ENCODE measurements at regions not wholly inside any gene's neighbourhood (a gene's known extent, or its start where the extent isn't known, plus 50 kb on each side); places are given as distances from the start of the nearest gene placed in this dataset.

DNA sequence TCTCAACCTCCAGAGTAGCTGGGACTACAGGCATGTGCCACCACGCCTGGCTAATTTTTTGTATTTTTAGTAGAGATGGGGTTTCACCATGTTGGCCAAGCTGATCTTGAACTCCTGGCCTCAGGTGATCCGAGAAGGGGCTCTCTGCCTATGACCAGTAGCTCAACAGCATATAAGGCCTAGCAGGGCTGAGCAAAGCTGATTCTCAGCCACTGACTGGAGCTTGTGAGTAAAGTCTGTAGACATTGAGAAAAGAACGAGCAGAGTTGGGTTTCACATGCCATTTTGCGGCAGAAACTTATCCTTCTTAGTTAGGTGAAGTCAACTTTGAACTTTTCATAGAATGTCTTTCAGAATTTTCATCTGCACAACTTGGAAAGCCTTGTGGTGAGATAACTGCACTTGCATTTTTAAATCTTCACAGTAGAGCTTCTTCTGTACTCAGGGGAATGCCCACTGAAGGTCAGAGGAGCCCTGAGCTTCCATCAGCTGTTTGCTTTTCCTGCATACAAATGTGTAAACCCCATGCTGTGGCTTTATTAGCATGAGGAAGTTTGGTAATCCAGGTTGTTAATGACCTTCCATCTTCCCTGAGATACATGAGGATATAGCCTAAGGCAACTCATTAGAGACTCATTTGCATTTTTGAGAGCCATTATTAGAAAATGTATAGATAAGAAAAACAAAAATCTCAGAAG lies 602.4 kb downstream of the METTL4 start:
- DNase-seq = no peak

DNA sequence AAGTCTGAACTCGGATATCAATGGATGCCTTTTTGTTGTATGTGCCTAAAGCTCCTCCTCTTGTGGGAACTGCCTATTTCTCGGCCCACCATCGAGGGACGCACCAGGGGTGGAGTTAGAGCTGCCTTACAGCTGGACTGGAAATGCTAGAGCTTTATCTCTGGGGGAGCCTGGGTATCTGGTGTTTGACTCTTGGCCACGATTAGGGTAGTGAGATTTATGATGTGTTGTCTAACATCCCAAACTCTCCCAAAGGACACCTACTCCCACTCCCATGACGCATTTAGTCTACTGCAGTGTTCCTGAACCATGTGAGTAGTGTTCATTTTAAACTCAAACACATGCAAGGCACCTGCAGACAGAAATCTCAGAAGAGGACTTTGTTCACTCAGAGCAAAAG lies 594.8 kb downstream of the METTL4 start:
- no peak for DNase-seq

DNA sequence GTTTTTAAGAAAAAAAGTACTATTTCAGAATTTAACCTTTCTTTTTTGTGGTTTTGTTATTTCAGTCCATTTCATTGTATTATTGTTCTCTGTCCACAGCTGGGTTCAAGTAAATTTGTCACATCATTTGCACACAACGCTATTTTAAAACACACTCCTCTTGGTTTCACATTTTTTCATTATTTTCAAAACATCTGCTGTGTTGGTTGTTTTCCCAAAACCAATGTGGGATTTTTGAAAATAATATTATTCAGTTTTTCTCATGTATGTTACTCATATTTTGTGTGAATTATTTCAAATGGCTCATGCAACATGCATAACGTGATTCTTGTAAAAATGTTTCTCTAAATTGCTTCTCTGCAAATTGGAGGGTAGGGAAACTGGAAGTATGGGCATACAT lies 589.2 kb downstream of the METTL4 start:
- no peak for DNase-seq

DNA sequence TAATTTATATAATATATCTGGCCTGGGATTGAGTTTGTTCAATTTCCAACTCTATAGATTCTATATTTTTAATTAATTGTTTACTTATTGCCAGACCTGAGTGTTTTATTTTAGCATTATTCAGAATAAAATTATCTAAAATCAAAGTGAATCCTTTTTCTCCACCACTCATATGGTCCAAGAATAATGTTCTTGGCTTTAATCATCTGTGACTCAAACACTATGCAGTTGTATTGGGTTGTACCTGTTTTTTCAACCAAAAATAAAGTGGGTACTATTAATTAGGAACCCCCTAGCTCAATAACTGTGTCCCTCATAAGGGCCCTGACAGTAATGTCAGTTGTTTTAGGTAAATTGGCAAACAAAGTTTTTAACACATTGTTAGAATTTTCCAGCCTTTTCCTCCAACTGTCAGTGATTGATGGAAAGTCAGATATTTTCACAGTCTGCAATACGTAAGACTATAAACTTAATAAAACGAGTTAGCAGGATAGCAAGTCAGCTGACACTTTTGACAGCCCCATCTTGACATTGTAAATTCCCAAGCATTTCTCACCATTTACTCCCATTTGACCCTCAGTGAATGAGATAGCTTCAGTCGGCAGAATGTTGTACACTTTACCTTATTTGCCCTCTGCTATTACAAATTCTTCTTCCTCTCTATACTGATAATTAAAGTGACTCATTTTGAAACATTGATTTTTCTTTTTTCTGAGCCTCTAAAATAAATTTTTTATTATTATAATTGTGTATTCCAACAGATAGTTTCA lies 587.4 kb downstream of the METTL4 start:
- DNase-seq = no peak

DNA sequence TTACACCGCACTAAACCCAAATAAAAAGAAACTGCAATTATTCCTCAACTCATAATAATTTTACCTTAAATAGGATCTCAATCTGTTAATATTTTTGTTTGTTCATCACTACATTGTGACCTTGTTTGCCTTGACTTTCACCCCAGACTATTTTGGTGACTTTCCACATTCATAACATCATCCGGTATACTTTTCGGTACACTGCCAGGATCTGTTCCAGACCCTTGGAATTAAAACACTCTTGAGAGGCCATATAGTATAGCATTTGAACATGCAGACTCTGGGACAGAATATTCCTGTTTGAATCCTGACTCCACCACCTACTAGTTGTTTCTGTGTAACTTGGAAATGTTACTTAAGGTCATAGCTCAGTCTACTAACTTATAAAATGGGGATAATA lies 577.4 kb downstream of the METTL4 start:
- DNase-seq = no peak

DNA sequence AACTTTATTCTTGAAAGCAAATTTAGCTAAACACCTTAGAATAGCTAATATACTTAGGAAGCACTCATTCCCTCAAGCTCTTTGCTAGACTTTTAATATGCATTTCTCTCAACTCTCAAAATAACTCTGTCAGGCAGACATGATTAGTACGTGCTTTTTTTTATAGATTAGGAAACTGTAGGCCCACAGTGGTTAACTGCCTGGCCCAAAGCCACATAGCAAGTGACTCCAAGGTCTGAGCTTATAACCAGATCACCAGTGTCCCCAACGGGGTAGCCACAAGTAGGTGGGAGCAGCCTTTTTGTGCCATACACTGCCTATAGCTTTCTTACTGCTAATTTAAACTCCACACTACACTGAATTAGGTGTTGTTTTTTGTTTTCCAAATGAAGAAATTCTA lies 576.8 kb downstream of the METTL4 start:
- no peak for DNase-seq

DNA sequence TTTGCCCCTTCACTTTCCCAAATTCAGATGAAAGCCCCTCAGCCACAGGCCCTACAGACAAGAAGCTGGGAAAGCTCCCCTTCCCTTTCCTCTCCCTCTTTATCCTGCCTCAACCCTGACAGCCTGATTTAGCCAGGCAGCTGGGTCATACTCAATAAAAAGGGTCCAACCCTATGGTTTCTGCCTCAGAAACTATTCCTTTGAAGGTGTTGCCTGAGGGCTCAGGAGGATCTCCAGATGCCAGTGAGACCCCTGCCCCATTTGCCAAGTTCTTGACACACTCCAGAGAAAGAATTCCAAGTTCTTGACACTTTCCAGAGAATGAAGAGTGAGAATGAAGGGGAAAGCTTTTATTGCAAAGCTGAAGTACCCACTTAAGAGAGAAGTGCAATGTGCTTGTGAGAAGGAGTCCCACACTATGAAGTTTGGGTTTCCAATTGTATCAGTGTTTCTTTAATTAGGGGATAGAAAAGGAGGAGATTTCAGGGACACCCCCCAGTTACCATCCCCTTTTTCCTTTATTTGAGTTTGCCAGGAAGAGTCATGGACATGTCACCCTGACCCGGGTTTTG lies 576.2 kb downstream of the METTL4 start:
- DNase-seq = no peak

DNA sequence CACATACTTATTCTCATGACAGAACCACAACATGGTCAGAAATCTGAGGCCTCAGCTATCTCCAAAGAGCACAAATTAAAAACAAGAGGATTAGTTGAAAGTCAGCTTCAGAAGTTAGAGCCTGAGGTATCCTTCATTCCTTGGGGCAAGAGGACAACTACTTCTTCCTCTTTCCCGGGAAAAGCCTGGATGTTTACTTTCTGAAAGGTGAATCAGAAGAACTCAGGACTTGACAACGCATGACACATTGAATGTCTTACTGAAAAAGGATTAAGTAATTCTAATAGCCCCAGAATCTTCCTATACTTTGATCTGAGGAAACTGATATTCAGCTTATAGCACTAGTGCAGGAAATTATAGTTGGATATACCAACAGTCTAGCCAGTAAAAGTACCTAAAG lies 573.2 kb downstream of the METTL4 start:
- no peak for DNase-seq

DNA sequence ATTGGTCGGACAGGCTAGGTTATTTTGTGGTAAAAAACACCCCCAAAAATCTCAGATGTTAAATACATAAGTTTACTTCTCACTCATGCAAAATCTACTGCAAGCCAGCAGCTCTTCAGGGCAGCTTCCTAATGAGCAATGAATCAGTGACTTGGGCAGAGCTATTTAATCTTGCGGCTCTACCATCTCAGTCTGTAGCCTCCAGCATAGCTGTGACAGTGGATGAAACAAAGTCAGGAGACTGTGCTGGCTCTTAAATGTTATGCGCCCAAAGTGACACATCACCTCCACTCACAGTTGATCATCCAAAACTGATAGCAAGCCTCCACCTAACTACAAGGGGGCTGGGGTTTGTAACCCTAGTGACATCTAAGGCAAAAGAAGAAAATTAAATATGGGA lies 571.9 kb downstream of the METTL4 start:
- DNase-seq = no peak

DNA sequence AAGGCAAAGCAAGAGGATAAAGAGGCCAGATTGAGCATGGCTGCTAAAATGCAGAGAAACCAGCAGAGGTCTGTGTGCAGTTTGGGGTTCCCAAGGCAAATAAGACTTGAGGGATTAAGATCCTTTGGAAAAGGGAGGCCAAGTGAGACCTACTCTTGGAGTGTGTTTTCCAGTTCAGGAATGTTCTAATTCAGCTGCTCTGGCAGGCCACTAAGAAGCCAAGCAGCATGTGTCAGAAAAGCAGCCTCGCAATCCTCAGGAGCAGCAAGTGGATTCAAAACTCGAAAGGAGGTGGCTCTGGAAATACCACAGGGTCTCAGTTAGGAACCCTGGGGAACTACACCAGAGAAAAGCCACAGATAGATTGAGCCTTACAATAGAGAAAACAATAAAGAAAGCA lies 569.2 kb downstream of the METTL4 start:
- no peak for DNase-seq

DNA sequence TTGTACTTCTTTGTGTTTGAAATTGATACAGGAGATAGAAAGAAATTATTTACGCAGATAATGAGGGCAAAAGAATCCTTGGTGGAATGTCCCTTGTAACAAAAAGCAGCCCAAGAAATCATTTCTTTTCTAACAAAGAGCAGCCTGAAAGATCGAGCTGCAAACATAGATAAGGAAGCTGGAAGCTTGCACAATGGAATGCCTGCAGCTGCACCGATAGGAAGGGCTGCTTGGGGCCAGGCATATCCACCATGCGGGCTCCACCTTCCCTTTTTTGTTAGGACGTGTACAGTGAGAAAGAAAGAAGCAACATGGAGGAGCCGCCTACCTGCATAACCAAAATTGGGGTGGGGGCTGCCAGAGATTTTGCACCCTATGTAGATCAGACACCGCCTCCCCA lies 568.7 kb downstream of the METTL4 start:
- no peak for DNase-seq

DNA sequence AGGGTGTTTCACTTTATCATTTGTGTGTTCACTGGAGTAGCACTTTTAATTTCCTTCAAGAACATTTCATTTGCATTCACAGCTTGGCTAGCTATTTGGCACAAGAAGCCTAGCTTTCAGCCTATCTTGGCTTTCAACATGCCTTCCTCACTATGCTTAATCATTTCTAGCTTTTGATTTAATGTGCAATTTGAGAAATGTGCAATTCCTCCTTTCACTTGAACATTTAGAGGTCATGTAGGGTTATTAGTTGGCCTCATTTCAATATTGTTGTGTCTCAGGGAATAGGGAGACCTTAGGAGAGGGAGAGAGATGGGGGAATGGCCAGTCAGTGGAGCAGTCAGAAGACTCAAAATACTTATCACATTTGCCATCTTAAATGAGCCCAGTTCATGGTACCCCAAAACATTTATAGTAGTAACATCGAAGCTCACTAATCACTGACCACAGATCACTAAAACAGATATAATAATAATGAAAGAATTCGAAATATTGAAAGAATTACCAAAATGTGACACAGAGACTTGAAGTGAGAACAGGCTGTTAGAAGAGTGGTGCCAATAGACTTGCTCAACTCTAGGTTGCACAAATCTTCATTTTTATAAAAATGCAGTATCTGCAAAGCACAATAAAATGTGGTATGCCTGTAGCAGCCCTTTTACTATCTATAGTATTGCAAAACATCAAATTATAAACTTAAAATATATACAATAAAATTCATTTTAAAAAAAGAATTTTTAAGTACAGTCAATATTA lies 561.2 kb downstream of the METTL4 start:
- no peak for DNase-seq

DNA sequence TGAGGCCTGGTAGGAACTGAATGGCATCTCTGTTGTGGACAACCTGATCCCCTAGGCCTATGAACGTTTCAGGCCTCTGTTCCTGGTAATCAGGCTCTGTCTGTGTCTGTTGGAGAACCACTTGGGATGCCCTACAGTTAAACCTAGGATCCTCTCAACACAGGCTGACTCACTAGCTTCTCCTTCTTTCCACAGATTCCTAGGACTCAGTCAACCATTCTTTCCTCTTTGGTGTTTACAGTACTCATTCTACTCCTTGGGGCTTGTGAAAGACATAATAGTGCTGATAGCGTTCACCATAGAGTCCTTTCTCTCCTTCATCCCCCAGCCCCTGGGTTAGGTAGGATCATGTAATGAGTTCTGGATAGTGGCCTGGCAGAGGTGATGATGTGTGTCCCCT lies 544.3 kb downstream of the METTL4 start:
- no peak for DNase-seq

DNA sequence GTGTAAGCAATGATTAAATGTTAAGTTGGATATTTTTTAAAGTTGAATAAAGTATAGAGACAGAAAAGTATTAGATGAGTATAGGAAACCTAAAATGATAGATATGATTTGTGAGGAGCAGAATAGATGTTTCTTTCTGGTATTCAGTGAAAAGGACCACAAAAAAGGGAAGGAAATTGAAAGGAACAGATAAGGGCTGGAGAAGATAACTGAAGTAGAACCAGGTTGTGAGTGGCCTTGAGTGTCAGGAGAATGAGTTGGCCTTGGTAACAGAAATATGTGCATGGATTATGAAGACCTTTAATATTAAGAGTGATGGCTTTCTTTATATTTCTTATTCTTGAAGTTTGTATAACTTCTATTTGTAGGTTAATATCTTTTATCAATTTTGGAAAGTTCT lies 543.5 kb downstream of the METTL4 start:
- DNase-seq = no peak

DNA sequence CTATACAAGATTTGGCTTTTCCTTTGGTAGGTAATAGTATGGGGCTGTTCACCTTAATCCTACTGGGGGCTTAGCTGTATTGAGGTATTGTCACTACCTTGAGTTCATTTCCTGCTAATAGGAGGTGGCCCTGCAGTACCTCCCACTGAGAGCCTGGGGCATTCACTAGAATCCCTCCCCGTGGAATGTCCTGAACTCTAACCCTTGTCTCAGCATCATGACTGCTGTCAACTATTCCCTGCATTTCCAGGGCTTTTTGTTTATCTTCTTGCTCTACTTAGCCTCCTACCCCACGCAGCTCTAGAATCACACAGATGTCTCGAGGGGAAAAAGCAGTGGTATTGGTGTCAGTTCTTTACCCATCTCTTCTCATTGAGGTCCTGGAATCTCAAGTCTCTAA lies 542.3 kb downstream of the METTL4 start:
- DNase-seq = no peak

DNA sequence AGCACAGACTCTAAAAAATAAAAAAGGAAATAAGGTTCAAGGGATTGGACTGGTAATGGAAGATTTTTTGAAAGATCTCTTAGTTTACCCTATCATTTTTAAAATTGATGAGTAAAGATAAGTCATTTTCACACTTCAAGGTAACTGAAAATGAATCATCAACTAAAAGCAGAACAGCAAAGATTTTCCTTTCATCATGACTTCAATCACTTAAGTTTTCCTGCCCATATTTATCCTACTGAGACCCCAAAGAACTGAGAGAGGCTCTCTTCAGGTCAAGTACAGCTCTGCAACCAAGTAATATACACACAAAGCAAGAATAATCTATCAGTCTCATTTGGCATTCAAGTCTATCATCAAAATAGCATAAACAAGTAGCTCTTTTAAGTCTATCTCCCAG lies 540.7 kb downstream of the METTL4 start:
- no peak for DNase-seq

DNA sequence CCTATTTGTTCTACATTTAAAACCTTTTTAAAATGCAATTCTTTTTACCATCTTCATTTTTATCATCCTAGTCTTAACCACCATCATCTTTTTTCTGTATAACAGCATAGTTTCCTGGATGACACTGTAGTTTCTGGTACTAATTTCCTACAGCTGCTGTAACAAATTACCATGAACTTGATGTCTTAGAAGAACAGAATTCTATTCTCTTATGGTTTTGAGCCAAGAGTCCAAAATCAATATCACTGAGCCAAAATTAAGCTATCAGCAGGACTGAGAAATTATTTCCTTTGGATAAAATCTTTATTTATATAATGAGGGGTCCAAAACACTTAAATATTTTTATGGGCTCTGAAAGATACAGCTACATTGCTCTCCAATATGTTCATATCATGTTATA lies 539.3 kb downstream of the METTL4 start:
- no peak for DNase-seq

DNA sequence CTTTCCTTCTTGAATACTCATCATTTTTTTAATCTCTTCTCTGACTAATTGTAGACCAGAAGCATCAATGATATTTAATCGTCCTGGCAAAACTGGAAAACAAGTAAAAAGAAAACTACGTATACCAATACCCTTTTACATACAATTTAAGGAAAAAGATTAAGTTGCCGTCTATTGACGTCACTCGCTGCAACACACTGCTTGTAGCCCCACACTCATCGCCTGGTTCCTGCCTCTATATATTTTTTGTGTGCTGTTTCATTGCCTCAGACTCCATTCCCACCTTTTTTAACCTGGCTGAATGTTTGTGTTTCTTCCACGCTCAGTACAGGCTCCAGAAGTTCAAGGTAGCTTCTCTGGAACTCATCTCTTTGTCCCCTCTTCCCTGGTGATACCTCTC lies 536.2 kb downstream of the METTL4 start:
- no peak for DNase-seq

DNA sequence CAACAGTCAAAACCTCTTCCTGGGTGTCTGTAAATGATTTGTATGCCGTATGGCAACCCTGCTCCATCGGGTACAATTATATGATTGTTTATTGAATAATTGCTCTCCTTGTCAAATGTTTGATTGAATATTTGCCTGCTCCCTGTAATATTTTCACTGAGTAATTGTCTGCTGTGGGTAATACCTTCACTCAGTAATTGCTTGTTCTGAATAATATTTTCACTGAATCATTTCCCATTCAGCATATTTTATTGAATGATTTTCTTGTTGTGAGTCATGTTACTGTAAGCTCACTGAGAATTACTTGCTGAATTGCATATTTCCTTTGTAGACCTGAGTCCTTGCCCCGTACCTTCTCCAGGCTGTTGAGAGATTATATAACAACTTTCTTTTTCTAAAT lies 535.2 kb downstream of the METTL4 start:
- no peak for DNase-seq

DNA sequence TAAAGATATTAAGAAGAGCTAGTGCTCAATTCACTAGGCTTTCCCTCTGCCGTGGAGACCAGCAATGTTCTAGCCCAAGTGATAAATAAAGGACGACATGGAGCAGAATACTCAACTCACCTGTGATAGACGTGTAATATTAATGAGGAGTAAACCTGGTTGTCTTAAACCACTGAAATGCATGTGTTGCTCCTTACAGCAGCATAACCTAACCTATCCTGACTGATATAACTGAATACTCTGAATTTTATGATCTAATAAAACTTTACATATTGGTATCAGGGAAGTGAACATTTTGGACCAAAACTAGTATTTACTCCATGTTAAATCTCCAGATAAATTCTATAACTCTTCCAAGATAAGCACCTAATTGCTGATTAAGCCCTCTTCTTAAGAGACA lies 531.0 kb downstream of the METTL4 start:
- no peak for DNase-seq

DNA sequence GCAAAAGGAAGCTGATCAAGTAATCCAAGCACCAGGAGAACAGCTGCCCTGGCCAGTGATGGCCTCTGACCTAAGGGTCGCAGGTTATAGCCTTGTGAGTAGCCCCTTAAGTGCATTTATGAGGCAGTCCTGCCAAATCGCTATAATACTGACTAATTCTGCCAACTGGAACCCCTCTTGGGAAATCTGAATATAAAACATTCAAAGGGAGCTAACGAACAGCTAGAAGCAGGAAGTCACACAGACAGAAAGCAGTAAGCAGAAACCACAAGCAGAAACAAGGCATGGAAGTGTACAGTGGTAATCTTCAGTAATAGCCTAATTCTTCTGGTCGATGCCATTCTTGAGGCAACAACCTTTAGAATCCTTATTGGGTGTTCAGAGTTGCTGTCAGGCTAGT lies 521.3 kb downstream of the METTL4 start:
- DNase-seq = no peak

DNA sequence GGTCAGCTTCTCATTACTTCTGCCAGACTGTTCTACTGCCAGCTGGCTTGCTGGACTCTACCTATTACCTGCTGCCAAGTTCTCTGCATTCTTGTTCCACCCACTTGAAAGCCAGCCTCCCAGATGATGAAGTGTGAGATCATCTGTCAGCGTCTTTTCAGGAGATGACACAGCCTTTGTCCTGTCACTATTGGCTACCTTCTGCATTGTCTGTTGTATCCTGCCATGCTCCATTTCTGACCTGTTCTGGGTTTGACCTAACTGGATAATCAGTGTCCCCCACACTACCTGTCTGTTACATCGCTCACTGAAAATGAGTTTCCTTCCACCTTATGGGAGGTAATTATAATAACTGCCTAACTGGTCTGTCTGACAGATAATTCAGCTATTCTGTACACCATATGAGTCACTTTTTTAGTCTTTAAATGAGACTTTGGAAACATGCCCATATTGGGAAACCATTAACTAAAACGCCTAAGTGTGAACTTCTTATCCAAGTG lies 520.6 kb downstream of the METTL4 start:
- DNase-seq = no peak

DNA sequence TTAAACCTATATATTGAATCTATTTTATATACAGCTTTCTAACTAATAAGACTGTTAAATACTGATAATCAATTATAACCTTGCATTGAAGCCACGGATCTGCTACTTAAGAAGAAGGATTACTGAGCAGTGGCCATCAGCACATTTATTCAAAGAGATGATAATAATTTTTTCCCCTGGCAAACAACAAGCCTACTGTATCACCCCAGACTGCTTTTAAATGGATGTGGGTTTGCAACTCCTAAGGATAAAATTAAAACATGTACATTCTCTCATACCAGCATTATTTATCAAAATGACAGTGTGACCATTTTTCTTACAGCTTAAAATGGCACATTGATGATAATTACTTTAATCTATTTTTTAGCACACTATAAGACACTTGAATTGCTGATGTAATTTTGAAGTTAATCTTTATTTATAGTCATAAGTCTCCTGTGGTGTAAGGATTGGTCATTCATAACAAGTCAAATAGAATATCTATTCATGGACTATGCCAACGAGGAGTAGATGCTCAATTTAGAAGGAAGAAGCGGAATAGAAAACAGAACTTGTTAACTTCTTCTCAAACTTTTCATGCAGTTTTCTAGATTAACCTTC lies 517.7 kb downstream of the METTL4 start:
- no peak for DNase-seq

Measured in C1 segment of cervical spinal cord (tissue), 14 donors.